Gastrocnemius medialis (tissue), 4 donors: ENCODE measurements at regions not wholly inside any gene's neighbourhood (a gene's known extent, or its start where the extent isn't known, plus 50 kb on each side); places are given as distances from the start of the nearest gene placed in this dataset.

ENCODE experiments used
- ATAC-seq, 2 donors: fragments of 150-250 bp; one replicate each; pipeline ENCODE4 v1.9.1; 2016
- DNase-seq, 2 donors: peaks; one replicate each; pipeline ENCODE4 v3.0.0-alpha.2; 2019
- H3K27ac ChIP-seq, 4 donors: fragments of 200-600 bp; sonication (generic); 1 replicate in 1 of 4; 2 replicates in 3 of 4; pipeline ENCODE4 v1.5.1; 2016 to 2018; ENCODE audit warnings: mild to moderate bottlenecking in 2 of 4, moderate library complexity in 1 of 4
- H3K27me3 ChIP-seq, 3 donors: fragments of 200-600 bp; sonication (generic) in 2 of 3; 1 replicate in 1 of 3; 2 replicates in 2 of 3; pipeline versions ENCODE4 v1.5.1 to v1.6.0; 2016 to 2019; ENCODE audit warnings: mild to moderate bottlenecking in 1 of 3, moderate library complexity in 1 of 3
- H3K36me3 ChIP-seq, 2 donors: fragments of 200-600 bp; sonication (generic) in 1 of 2; one replicate each; pipeline ENCODE4 v1.5.1; 2017 to 2018
- H3K4me1 ChIP-seq, 2 donors: fragments of 200-600 bp; sonication (generic) in 1 of 2; one replicate each; pipeline ENCODE4 v1.5.1; 2016 to 2017; ENCODE audit warnings: mild to moderate bottlenecking in 2 of 2
- H3K4me3 ChIP-seq, 4 donors: fragments of 200-600 bp; sonication (generic) in 3 of 4; 1 replicate in 1 of 4; 2 replicates in 3 of 4; pipeline ENCODE4 v1.5.1; 2016 to 2019; ENCODE audit warnings: mild to moderate bottlenecking in 2 of 4
- H3K9me3 ChIP-seq, 3 donors: fragments of 200-600 bp; sonication (generic) in 2 of 3; 1 replicate in 1 of 3; 2 replicates in 2 of 3; pipeline ENCODE4 v1.5.1; 2016 to 2019
- POLR2A ChIP-seq, 2 donors: fragments of 450-650 bp; IDR thresholded peaks; one replicate each; pipeline ENCODE4 v1.6.1; 2017; ENCODE audit warnings: antibody characterized with exemption in 2 of 2, mild to moderate bottlenecking in 2 of 2, moderate library complexity in 2 of 2
- in situ Hi-C, 4 donors: fragments of 200-750 bp; cut with MboI; loops; one replicate each; pipeline versions ENCODE4 v1.15.0 to v1.8.0; 2017; ENCODE audit warnings: low sequenced_read_pairs in 4 of 4
- intact Hi-C: fragments of 100-400 bp; cut with DNase I; formaldehyde crosslinking; loops from one replicate; pipeline ENCODE4 v1.15.1; 2023; ENCODE audit warnings: low total_unique reads
- TF ChIP-seq, protein P1 (sequence below), 5 experiments: fragments of 450-650 bp in 3 of 5; fragments of 200-600 bp in 2 of 5; sonication (generic) in 2 of 5; IDR thresholded peaks in 4 of 5; conservative IDR thresholded peaks in 1 of 5; 1 replicate in 4 of 5; 2 replicates in 1 of 5; pipeline ENCODE4 v1.5.1; 2016 to 2019; ENCODE audit warnings: antibody characterized with exemption in 5 of 5, mild to moderate bottlenecking in 3 of 5, moderate library complexity in 3 of 5

DNA sequence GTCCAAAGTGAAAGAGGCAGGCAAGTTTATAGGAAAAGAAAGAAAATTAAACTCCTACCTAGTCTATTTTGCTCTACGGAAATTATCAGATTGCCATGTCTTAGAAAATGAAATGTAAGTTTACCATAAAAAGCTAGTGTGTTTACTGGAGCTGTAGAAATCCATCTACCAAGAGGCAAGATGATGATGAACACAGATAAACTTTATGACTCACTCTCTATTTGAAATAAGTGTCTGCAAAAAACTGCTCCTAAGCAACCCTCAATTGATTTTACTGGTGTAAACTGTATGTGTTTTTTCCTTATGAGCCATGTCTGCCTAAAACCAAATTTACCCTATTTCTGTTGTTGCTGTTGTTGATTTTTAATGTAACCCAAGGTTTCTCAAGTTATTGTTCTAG is 73.8 kb upstream of the TMEM106B start:
- ATAC-seq = no peak

DNA sequence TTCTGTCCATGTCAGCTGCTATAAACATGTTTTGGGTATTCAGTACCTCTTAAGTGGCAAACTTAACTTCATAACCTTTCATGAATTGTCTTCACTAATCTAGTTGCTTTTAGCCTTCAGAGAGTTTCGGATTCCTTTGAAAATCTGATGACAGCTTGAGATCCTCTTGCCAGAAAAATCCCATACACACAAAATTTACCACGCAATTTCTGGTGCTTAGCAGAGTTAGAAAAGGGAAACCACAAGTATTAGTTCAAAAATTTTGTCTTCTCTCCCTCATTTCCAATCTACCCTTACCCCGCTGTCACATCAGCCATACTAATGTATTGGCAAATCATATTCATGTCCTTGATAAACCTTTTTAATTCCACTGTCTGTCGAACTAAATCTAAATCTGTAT is 72.7 kb upstream of the TMEM106B start:
- ATAC-seq (no peak), DNase-seq (no peak)
- intact Hi-C loops (no loop called here), in situ Hi-C loops (no loop called here)
- no peak for TF ChIP-seq POLR2A (IDR thresholded peaks at IDR 0.05)
- TF ChIP-seq, protein P1, sequence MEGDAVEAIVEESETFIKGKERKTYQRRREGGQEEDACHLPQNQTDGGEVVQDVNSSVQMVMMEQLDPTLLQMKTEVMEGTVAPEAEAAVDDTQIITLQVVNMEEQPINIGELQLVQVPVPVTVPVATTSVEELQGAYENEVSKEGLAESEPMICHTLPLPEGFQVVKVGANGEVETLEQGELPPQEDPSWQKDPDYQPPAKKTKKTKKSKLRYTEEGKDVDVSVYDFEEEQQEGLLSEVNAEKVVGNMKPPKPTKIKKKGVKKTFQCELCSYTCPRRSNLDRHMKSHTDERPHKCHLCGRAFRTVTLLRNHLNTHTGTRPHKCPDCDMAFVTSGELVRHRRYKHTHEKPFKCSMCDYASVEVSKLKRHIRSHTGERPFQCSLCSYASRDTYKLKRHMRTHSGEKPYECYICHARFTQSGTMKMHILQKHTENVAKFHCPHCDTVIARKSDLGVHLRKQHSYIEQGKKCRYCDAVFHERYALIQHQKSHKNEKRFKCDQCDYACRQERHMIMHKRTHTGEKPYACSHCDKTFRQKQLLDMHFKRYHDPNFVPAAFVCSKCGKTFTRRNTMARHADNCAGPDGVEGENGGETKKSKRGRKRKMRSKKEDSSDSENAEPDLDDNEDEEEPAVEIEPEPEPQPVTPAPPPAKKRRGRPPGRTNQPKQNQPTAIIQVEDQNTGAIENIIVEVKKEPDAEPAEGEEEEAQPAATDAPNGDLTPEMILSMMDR (IDR thresholded peaks at IDR 0.05 in 4 of 5, conservative IDR thresholded peaks at IDR 0.05 in 1 of 5) = no peak
- H3K27ac ChIP-seq = no peak overlapping the region
- H3K36me3 ChIP-seq = no peaks in the 10 kb centered on the region
- H3K4me3 ChIP-seq = no peak overlapping the region
- H3K9me3 ChIP-seq = no peaks in the 10 kb centered on the region
- H3K27me3 ChIP-seq = no peaks in the 10 kb centered on the region
- no peaks in the 10 kb centered on the region for H3K4me1 ChIP-seq

More for the DNA sequence above, 73.8 kb upstream of the TMEM106B start:
- Histone ChIP-seq H3K4me1 (no peaks in the 10 kb centered on the region), H3K4me3 (no peak overlapping the region), H3K36me3 (no peaks in the 10 kb centered on the region), H3K27ac (no peak overlapping the region), H3K9me3 (no peaks in the 10 kb centered on the region), H3K27me3 (no peaks in the 10 kb centered on the region)
- in situ Hi-C loops (no loop called here), intact Hi-C loops (no loop called here)
- TF ChIP-seq POLR2A (IDR thresholded peaks at IDR 0.05) = no peak
- TF ChIP-seq, protein P1 (IDR thresholded peaks at IDR 0.05 in 4 of 5, conservative IDR thresholded peaks at IDR 0.05 in 1 of 5) = no peak
- DNase-seq = no peak

DNA sequence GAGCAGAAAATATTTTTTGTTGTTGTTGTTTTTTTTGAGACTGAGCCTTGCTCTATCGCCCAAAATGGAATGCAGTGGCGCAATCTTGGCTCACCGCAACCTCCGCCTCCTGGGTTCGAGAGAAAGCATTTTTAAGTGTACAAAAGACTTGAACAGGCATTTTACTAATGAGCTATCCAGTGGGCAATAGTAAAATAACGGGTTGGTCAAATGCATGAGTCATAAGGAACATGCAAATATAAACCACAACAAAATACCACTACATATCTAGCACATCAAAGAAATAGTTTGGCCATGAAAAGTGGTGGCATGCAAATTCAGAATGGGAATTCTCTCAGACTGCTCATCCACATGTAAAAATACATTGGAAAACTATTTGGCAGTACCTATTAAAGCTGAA is 71.7 kb upstream of the TMEM106B start:
- ATAC-seq (no peak), DNase-seq (no peak)
- in situ Hi-C loops (no loop called here), intact Hi-C loops (no loop called here)
- no peaks in the 10 kb centered on the region for H3K9me3 ChIP-seq
- TF ChIP-seq POLR2A (IDR thresholded peaks at IDR 0.05) = no peak
- TF ChIP-seq, protein P1 (IDR thresholded peaks at IDR 0.05 in 4 of 5, conservative IDR thresholded peaks at IDR 0.05 in 1 of 5) = no peak
- no peaks in the 10 kb centered on the region for H3K27me3 ChIP-seq
- no peaks in the 10 kb centered on the region for H3K4me1 ChIP-seq
- no peaks in the 10 kb centered on the region for H3K36me3 ChIP-seq
- H3K27ac ChIP-seq = no peak overlapping the region
- H3K4me3 ChIP-seq = no peak overlapping the region

DNA sequence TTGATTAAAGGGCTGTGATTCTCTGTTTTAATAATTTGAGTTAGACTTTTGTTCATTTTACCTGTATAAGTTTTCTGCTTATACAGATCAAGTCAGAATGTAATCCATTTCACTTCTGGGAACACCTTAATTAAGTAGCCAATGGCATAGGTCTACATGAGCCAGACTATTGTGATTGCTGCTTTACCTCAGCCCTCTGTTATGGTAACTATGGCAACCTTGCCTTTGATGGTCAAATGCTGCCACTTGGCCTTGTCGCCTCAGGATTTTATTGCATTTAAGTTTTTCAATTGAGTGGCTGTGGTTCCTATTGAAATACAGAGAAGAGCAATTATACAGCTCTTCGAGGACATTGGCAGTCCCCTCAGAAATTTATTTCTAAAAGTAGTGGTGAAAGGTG is 64.3 kb upstream of the TMEM106B start:
- in situ Hi-C loops = no loop called here
- intact Hi-C loops = no loop called here

More for the DNA sequence above, 64.3 kb upstream of the TMEM106B start:
- H3K4me3 ChIP-seq = no peak overlapping the region
- H3K27ac ChIP-seq = no peak overlapping the region
- H3K27me3 ChIP-seq = no peaks in the 10 kb centered on the region
- no peaks in the 10 kb centered on the region for H3K9me3 ChIP-seq
- no peak for ATAC-seq
- H3K36me3 ChIP-seq = no peaks in the 10 kb centered on the region
- no peak for DNase-seq
- TF ChIP-seq, protein P1 (IDR thresholded peaks at IDR 0.05 in 4 of 5, conservative IDR thresholded peaks at IDR 0.05 in 1 of 5) = no peak
- TF ChIP-seq POLR2A (IDR thresholded peaks at IDR 0.05) = no peak
- no peaks in the 10 kb centered on the region for H3K4me1 ChIP-seq
